ENCODE measurements at regions not wholly inside any gene's neighbourhood (a gene's known extent, or its start where the extent isn't known, plus 50 kb on each side); places are given as distances from the start of the nearest gene placed in this dataset.

DNA sequence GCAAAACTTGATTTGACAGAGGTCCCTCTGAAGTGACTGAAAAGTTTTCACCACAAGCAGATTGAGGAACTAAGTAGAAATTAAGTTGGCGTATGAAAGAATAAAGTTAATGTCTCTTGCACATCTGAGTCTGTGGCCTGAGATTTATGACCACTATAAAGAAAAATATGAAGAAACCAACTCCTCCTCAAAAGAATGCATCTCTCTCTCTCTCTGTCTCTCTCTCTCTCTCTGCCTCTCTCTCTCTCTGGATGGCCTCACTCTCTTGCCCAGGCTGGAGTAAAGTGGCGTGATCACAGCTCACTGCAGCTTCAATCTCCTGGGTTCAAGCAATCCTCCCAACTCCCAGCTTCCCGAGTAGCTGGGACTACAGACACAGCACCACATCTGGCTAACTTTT is 55.2 kb downstream of the RPL22L1 start:
- no peak overlapping the region for H2AFZ ChIP-seq (ENCODE audit: insufficient read depth, low read depth, low read length, poor library complexity, severe bottlenecking)
- Mint-ChIP-seq H3K27ac (no peak overlapping the region), H3K36me3 (no peaks in the 10 kb centered on the region), H3K4me3 (no peak overlapping the region), H3K9me3 (no peaks in the 10 kb centered on the region), H3K4me1 (peaks cover 3% of the 10 kb centered on the region), H3K27me3 (ENCODE audit: low read depth in 3 of 3) (peaks cover 0 to 3% (median 2%) of the 10 kb centered on the region in 3 donors)
- H3K27ac ChIP-seq (ENCODE audit: low read depth in 1 of 2, low read length in 2 of 2) = no peak overlapping the region
- H4K20me1 ChIP-seq (ENCODE audit: insufficient read depth, low read length) = no peaks in the 10 kb centered on the region
- no peaks in the 10 kb centered on the region for H3K4me1 ChIP-seq (ENCODE audit: control insufficient read depth in 1 of 2, insufficient read depth in 2 of 2, low read length in 2 of 2)
- H3K4me3 ChIP-seq (replicated peaks in 1 of 3; ENCODE audit: low read depth in 2 of 3, low read length in 3 of 3) = no peak overlapping the region
- no peaks in the 10 kb centered on the region for H3K79me2 ChIP-seq (ENCODE audit: insufficient read depth, low read length)
- no peaks in the 10 kb centered on the region for H3K27me3 ChIP-seq (ENCODE audit: control insufficient read depth in 2 of 2, insufficient read depth in 2 of 2, low read length in 2 of 2)
- H3K9ac ChIP-seq (ENCODE audit: insufficient read depth, low read length, poor library complexity, severe bottlenecking) = no peak overlapping the region
- intact Hi-C loops (cut with micrococcal nuclease) = no loop called here
- WGBS (ENCODE audit: insufficient coverage) = no CpG with 5 or more reads among the region's 3 CpGs
- H3K9me3 ChIP-seq (replicated peaks in 1 of 2; ENCODE audit: control insufficient read depth in 1 of 2, insufficient read depth in 1 of 2, low read length in 2 of 2) = no peaks in the 10 kb centered on the region
- TF ChIP-seq, protein P1, sequence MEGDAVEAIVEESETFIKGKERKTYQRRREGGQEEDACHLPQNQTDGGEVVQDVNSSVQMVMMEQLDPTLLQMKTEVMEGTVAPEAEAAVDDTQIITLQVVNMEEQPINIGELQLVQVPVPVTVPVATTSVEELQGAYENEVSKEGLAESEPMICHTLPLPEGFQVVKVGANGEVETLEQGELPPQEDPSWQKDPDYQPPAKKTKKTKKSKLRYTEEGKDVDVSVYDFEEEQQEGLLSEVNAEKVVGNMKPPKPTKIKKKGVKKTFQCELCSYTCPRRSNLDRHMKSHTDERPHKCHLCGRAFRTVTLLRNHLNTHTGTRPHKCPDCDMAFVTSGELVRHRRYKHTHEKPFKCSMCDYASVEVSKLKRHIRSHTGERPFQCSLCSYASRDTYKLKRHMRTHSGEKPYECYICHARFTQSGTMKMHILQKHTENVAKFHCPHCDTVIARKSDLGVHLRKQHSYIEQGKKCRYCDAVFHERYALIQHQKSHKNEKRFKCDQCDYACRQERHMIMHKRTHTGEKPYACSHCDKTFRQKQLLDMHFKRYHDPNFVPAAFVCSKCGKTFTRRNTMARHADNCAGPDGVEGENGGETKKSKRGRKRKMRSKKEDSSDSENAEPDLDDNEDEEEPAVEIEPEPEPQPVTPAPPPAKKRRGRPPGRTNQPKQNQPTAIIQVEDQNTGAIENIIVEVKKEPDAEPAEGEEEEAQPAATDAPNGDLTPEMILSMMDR (IDR thresholded peaks at IDR 0.05) = no peak
- no peak overlapping the region for H3K4me2 ChIP-seq (replicated peaks; ENCODE audit: extremely low read depth, low read length, poor library complexity, severe bottlenecking)
- DNase-seq = no peak
- H3K36me3 ChIP-seq (replicated peaks in 1 of 2; ENCODE audit: control insufficient read depth in 1 of 2, insufficient read depth in 2 of 2, low read length in 2 of 2) = no peaks in the 10 kb centered on the region

DNA sequence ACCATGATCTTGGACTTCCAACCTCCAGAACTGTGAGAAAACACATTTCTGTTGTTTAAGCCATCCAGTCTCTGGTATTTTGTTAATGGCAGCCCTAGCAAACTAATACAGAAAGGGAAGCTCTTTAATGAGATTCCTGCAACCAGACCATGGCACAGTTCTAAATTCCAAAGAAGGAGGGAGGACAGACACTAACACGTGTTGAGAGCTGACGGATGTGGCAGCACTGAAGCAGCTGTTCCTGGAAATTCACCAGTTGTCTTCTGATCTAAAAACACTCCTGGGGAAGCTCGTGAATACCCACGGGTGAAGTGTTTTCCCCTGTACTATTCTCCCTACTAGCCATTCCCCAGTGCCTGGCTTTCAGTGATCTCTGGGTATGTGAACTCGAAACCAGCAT is 56.7 kb downstream of the RPL22L1 start:
- peaks cover 0 to 3% (median under 1%) of the 10 kb centered on the region in 3 donors for H3K27me3 Mint-ChIP-seq (ENCODE audit: low read depth in 3 of 3)
- intact Hi-C loops (cut with micrococcal nuclease) = no loop called here
- no peak overlapping the region for H2AFZ ChIP-seq (ENCODE audit: insufficient read depth, low read depth, low read length, poor library complexity, severe bottlenecking)
- no peaks in the 10 kb centered on the region for H3K9me3 ChIP-seq (replicated peaks in 1 of 2; ENCODE audit: control insufficient read depth in 1 of 2, insufficient read depth in 1 of 2, low read length in 2 of 2)
- no peak overlapping the region for H3K9ac ChIP-seq (ENCODE audit: insufficient read depth, low read length, poor library complexity, severe bottlenecking)
- no peaks in the 10 kb centered on the region for H3K9me3 Mint-ChIP-seq
- peaks cover 10% of the 10 kb centered on the region for H3K4me1 Mint-ChIP-seq
- H3K79me2 ChIP-seq (ENCODE audit: insufficient read depth, low read length) = no peaks in the 10 kb centered on the region
- H3K27me3 ChIP-seq (ENCODE audit: control insufficient read depth in 2 of 2, insufficient read depth in 2 of 2, low read length in 2 of 2) = no peaks in the 10 kb centered on the region
- TF ChIP-seq, protein P1 (IDR thresholded peaks at IDR 0.05) = no peak
- H3K4me2 ChIP-seq (replicated peaks; ENCODE audit: extremely low read depth, low read length, poor library complexity, severe bottlenecking) = no peak overlapping the region
- H3K4me3 Mint-ChIP-seq = no peak overlapping the region
- DNase-seq = no peak
- H3K27ac ChIP-seq (ENCODE audit: low read depth in 1 of 2, low read length in 2 of 2) = no peak overlapping the region
- H3K27ac Mint-ChIP-seq = no peak overlapping the region
- no peaks in the 10 kb centered on the region for H3K4me1 ChIP-seq (ENCODE audit: control insufficient read depth in 1 of 2, insufficient read depth in 2 of 2, low read length in 2 of 2)
- H3K36me3 ChIP-seq (replicated peaks in 1 of 2; ENCODE audit: control insufficient read depth in 1 of 2, insufficient read depth in 2 of 2, low read length in 2 of 2) = no peaks in the 10 kb centered on the region
- H3K4me3 ChIP-seq (replicated peaks in 1 of 3; ENCODE audit: low read depth in 2 of 3, low read length in 3 of 3) = no peak overlapping the region
- no peaks in the 10 kb centered on the region for H3K36me3 Mint-ChIP-seq
- H4K20me1 ChIP-seq (ENCODE audit: insufficient read depth, low read length) = no peaks in the 10 kb centered on the region
- 100% methylated on average over 1 of the region's 5 CpGs for WGBS (ENCODE audit: insufficient coverage)
